LNCAP (cell line): ENCODE measurements at regions not wholly inside any gene's neighbourhood (a gene's known extent, or its start where the extent isn't known, plus 50 kb on each side); places are given as distances from the start of the nearest gene placed in this dataset.

Source experiments
- TF ChIP-seq, protein P1 (sequence below): fragments of 450-650 bp; IDR thresholded peaks from 2 replicates; pipeline ENCODE4 v1.5.1; 2017; ENCODE audit warnings: mild to moderate bottlenecking

DNA sequence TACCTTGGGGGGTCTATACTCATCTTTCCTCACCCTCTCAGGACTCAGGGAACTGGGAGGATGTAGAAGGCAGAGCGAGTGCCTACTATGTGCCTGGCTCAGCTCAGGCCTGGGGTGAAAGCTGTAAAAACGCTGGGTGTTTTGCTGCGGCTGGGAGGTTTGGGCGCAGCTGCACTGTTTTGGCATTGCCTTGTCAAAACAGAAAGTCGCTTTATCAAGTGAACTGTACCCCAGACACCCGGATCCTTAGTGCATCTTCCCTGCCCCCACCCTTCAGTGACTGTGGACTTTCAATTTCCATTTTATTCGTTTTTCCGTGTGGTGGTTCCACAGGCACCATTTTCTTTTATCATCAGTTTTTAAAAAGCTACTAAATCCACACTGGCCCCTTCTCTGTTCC is 86.7 kb upstream of the ZNF716 start:
- TF ChIP-seq, protein P1, sequence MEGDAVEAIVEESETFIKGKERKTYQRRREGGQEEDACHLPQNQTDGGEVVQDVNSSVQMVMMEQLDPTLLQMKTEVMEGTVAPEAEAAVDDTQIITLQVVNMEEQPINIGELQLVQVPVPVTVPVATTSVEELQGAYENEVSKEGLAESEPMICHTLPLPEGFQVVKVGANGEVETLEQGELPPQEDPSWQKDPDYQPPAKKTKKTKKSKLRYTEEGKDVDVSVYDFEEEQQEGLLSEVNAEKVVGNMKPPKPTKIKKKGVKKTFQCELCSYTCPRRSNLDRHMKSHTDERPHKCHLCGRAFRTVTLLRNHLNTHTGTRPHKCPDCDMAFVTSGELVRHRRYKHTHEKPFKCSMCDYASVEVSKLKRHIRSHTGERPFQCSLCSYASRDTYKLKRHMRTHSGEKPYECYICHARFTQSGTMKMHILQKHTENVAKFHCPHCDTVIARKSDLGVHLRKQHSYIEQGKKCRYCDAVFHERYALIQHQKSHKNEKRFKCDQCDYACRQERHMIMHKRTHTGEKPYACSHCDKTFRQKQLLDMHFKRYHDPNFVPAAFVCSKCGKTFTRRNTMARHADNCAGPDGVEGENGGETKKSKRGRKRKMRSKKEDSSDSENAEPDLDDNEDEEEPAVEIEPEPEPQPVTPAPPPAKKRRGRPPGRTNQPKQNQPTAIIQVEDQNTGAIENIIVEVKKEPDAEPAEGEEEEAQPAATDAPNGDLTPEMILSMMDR = no peak

DNA sequence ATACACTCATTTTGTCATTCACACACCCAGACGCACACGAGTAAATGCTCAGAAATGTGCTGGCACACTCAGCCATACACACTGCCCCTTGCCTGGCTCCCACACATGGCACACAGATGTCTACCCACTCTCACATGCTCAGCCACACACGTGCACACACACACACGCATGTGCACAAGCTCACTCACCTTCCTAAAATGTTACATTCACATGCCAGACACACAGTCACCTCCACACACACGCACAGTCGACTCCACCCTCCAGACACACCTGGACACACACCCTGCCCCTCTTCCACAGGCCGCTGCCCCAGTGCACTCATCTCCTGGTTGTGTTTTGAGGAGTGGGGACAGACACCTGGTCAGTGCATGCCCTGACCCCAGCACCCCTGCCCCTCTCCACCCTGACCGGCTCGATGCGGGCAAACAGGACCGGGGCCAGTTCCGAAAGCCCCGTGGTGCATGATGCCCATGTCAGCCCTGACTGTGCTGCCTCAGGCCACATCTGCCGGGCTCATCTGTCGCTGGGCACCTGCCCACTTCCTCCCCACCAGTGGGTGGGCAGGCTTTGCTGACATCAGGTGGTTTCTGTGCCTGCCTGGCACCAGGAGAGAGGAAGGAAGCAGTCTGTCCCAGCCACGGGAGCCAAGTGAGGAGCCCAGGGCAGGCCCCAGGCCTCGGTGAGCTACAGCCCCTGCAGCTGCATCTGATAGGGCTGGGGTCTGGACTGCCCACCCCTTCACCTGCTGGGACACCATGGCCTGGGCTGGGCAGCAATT is 84.9 kb upstream of the ZNF716 start:
- TF ChIP-seq, protein P1 = no peak

DNA sequence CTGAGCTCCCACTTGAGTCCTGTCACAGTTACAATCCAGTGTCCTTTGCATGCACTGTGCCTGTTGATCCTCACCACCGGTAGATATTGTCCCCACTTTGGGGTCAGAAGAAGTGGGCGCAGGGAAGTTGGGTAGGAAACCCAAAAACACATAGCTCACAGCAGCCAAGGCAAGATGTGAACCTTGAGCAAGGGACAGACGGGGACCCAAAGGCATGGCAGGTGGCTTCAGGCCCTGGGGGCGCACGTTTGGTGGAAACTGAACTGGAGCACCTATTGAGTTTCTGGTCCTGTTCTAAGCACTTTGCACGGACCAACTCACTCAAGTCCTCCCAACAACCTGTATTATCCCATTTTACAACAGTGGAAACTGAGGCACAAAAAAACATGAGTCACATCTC is 82.8 kb upstream of the ZNF716 start:
- TF ChIP-seq, protein P1 = no peak

DNA sequence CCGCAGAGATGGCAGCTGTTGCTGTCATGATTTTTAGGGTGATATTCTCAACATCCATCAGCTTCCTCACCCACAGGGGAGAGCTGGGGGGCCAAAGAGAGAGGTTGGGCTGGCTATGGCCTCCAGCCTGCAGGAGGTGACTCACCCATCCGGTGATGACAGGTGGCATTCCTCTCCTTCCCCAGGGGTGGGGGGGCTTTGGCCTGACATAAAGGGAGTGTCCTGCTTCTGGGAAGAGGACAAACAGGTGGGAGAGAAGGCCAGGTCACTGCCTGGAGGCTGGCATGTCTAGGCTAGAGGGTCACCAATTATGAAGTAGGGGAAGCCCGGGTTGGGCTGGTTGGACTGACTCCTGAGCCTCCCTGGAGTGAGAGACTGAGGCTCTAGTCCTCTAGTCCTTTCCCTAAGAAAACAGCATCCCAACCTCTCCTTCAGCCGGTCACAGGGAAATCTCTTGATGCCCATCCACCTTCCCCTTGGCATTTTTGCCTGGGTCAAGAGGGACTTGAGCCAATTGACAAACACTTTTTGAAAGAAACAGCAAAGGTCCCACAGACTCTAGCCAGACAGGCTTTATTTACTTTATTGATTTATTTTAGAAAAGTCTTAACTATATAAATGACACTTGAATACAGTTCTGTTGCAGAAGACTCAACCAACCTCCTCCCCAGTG is 79.8 kb upstream of the ZNF716 start:
- TF ChIP-seq, protein P1 = no peak

DNA sequence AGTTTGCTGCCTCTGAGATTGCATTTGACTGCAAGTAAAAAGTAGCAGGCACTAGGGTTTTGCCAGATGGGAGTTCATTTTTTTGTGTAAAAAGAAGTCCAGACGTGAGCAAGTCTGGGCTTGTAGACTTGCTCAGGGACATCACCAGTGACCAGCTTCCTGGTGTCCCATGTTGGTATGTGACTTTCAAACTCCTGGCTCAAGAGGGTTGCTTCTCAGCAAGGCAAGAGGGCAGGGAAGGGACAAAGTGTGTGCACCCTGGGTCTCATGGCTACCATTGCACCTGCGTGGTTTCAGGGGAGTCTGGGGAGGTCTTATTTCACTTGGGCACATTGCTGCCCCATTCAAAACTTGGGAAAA is 79.3 kb upstream of the ZNF716 start:
- TF ChIP-seq, protein P1 = no peak

DNA sequence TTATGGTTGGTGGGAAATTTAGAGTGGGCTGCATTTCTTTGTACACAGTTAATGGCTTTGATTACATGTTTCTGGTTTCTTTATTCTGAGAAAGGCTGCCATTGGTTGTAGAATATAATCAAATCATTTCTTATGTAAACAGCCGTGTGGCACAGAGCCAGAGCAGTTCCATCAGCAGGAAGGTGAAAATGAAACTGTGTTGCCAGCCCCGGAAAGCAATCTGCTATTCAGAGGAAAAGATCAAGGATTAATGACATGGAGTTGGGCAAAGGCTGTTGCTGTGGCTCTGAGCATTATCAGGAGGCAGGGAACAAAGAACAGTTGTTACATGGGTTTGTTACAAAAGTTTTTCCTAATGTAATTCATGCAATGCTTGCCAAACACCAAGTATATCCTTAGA is 74.2 kb upstream of the ZNF716 start:
- TF ChIP-seq, protein P1 = no peak

DNA sequence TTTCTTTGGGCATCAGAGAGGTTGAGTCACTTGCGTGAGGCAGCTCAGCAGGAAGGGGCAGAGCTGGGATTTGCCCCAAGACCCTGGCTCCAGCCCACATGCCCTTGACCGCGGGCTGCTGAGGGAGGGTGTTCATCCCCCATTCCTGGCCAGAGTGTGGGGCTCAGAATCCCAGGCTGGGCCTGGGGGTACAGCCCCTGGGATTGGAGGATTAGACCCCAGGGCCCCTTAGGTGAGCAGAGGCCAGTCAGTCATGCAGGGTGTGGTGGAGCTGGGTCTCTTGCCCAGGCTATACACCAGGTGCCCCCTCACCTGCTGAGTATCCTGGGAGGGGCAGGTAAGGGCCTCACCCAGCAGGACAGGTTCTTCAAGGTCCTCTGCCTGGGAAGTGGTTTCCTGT is 68.4 kb upstream of the ZNF716 start:
- TF ChIP-seq, protein P1 = no peak
